GM12872 (cell line): ENCODE measurements at regions not wholly inside any gene's neighbourhood (a gene's known extent, or its start where the extent isn't known, plus 50 kb on each side); places are given as distances from the start of the nearest gene placed in this dataset.

Experiments
- CTCF ChIP-seq: IDR thresholded peaks from 3 replicates; pipeline ENCODE4 v1.5.1; 2011; ENCODE audit warnings: low read depth, mild to moderate bottlenecking, low read length, moderate library complexity; ENCODE audit not compliant: insufficient read depth

- no peak for TF ChIP-seq CTCF
Measured at GRCh38 chr5:19297934-19298333, 690.1 kb downstream of the CDH18 start.

- no peak for TF ChIP-seq CTCF
Measured at GRCh38 chr5:19301271-19301670, 686.7 kb downstream of the CDH18 start.

- TF ChIP-seq CTCF: no peak
Measured at GRCh38 chr5:19314840-19315239, 673.2 kb downstream of the CDH18 start.

- TF ChIP-seq CTCF: no peak
Measured at GRCh38 chr5:19319252-19319651, 668.7 kb downstream of the CDH18 start.

- TF ChIP-seq CTCF: no peak
Measured at GRCh38 chr5:19322716-19323485, 665.1 kb downstream of the CDH18 start.

- TF ChIP-seq CTCF: no peak
Measured at GRCh38 chr5:19334278-19334677, 653.7 kb downstream of the CDH18 start.

GRCh38 chr5:19342942-19343341 is 645.1 kb downstream of the CDH18 start:
- no peak for TF ChIP-seq CTCF

GRCh38 chr5:19352120-19352519 is 635.9 kb downstream of the CDH18 start:
- no peak for TF ChIP-seq CTCF
